ENCODE measurements at regions not wholly inside any gene's neighbourhood (a gene's known extent, or its start where the extent isn't known, plus 50 kb on each side); places are given as distances from the start of the nearest gene placed in this dataset.
"Not testable (repeated sequence)": the region's sequence is repeated elsewhere in the genome, so short reads cannot be mapped to it uniquely, and the experiment has no call there.

GRCh38 chr17:47066841-47067682 is 88.0 kb upstream of the RPRML start:
- H3K36me3 Mint-ChIP-seq (ENCODE audit: low read depth), result peaks cover 36% of the 10 kb centered on the region
- peaks cover 33% of the 10 kb centered on the region for H3K4me1 Mint-ChIP-seq (ENCODE audit: low read depth)
- H3K9me3 Mint-ChIP-seq, result no peaks in the 10 kb centered on the region
- H3K27ac Mint-ChIP-seq, result peak overlapping the region; percentile 96
- H3K27me3 Mint-ChIP-seq, result no peaks in the 10 kb centered on the region
- peak; percentile 85 for DNase-seq
- peak overlapping the region; percentile 92 for H3K4me3 Mint-ChIP-seq

GRCh38 chr17:47066095-47066494 is 87.0 kb upstream of the RPRML start:
- Mint-ChIP-seq H3K9me3 (no peaks in the 10 kb centered on the region), H3K4me1 (ENCODE audit: low read depth) (peaks cover 24% of the 10 kb centered on the region), H3K4me3 (peak overlapping the region; percentile 92), H3K36me3 (ENCODE audit: low read depth) (peaks cover 33% of the 10 kb centered on the region), H3K27me3 (no peaks in the 10 kb centered on the region), H3K27ac (peak overlapping the region; percentile 96)
- DNase-seq, result no peak

- H3K9me3 Mint-ChIP-seq, result no peaks in the 10 kb centered on the region
- no peak for DNase-seq
- no peaks in the 10 kb centered on the region for H3K27me3 Mint-ChIP-seq
- peaks cover 28% of the 10 kb centered on the region for H3K36me3 Mint-ChIP-seq (ENCODE audit: low read depth)
- H3K4me3 Mint-ChIP-seq, result no peak overlapping the region
- peaks cover 20% of the 10 kb centered on the region for H3K4me1 Mint-ChIP-seq (ENCODE audit: low read depth)
- H3K27ac Mint-ChIP-seq, result no peak overlapping the region
These were observed 85.6 kb upstream of the RPRML start for GRCh38 chr17:47064684-47065083.

GRCh38 chr17:47063475-47063874 is 84.4 kb upstream of the RPRML start:
- no peaks in the 10 kb centered on the region for H3K27me3 Mint-ChIP-seq
- DNase-seq, result no peak
- H3K36me3 Mint-ChIP-seq (ENCODE audit: low read depth), result peaks cover 29% of the 10 kb centered on the region
- H3K9me3 Mint-ChIP-seq, result no peaks in the 10 kb centered on the region
- no peak overlapping the region for H3K27ac Mint-ChIP-seq
- peaks cover 16% of the 10 kb centered on the region for H3K4me1 Mint-ChIP-seq (ENCODE audit: low read depth)
- no peak overlapping the region for H3K4me3 Mint-ChIP-seq

- H3K27me3 Mint-ChIP-seq, H3K27ac Mint-ChIP-seq, DNase-seq, H3K9me3 Mint-ChIP-seq, H3K4me3 Mint-ChIP-seq: not testable (repeated sequence)
- Mint-ChIP-seq H3K4me1 (ENCODE audit: low read depth) (peaks cover 14% of the 10 kb centered on the region), H3K36me3 (ENCODE audit: low read depth) (peaks cover 29% of the 10 kb centered on the region)
These were observed 83.8 kb upstream of the RPRML start for GRCh38 chr17:47062851-47063250.

GRCh38 chr17:47060005-47060404 is 81.0 kb upstream of the RPRML start:
- not testable (repeated sequence) for H3K4me3 Mint-ChIP-seq; H3K9me3 Mint-ChIP-seq; DNase-seq; H3K27me3 Mint-ChIP-seq; H3K27ac Mint-ChIP-seq; H3K4me1 Mint-ChIP-seq (ENCODE audit: low read depth)
- H3K36me3 Mint-ChIP-seq (ENCODE audit: low read depth), result peaks cover 36% of the 10 kb centered on the region

- Mint-ChIP-seq H3K4me3 (no peak overlapping the region), H3K36me3 (ENCODE audit: low read depth) (peaks cover 40% of the 10 kb centered on the region), H3K27ac (no peak overlapping the region), H3K4me1 (ENCODE audit: low read depth) (no peaks in the 10 kb centered on the region), H3K27me3 (no peaks in the 10 kb centered on the region), H3K9me3 (no peaks in the 10 kb centered on the region)
- no peak for DNase-seq
These were observed 78.8 kb upstream of the RPRML start for GRCh38 chr17:47057830-47058229.

GRCh38 chr17:47057279-47057678 is 78.2 kb upstream of the RPRML start:
- not testable (repeated sequence) for H3K9me3 Mint-ChIP-seq; H3K27ac Mint-ChIP-seq; H3K4me1 Mint-ChIP-seq (ENCODE audit: low read depth); H3K4me3 Mint-ChIP-seq; H3K27me3 Mint-ChIP-seq; DNase-seq
- peaks cover 45% of the 10 kb centered on the region for H3K36me3 Mint-ChIP-seq (ENCODE audit: low read depth)

GRCh38 chr17:47056687-47057086 is 77.6 kb upstream of the RPRML start:
- H3K27ac Mint-ChIP-seq; H3K4me3 Mint-ChIP-seq; H3K9me3 Mint-ChIP-seq; DNase-seq; H3K27me3 Mint-ChIP-seq; H3K4me1 Mint-ChIP-seq (ENCODE audit: low read depth): not testable (repeated sequence)
- peaks cover 46% of the 10 kb centered on the region for H3K36me3 Mint-ChIP-seq (ENCODE audit: low read depth)
